Loucy (cell line): ENCODE measurements at regions not wholly inside any gene's neighbourhood (a gene's known extent, or its start where the extent isn't known, plus 50 kb on each side); places are given as distances from the start of the nearest gene placed in this dataset.

ENCODE experiments used
- H2AFZ ChIP-seq: fragments of 200-600 bp; sonication (generic); 2 replicates; pipeline ENCODE4 v1.6.0; 2016; ENCODE audit warnings: antibody characterized with exemption, mild to moderate bottlenecking, low read length, moderate library complexity
- H3F3A ChIP-seq: fragments of 200-600 bp; 2 replicates; pipeline ENCODE4 v1.6.0; 2016; ENCODE audit warnings: antibody characterized with exemption, low read depth, mild to moderate bottlenecking
- H3K27me3 ChIP-seq: fragments of 200-600 bp; sonication (generic); 2 replicates; pipeline ENCODE4 v1.6.1; 2014; ENCODE audit warnings: low read length, mild to moderate bottlenecking; ENCODE audit not compliant: insufficient read depth, poor library complexity, severe bottlenecking
- H3K36me3 ChIP-seq: fragments of 200-600 bp; sonication (generic); 2 replicates; pipeline ENCODE4 v1.6.1; 2016; ENCODE audit warnings: low read length; ENCODE audit not compliant: insufficient read depth
- H3K4me1 ChIP-seq: fragments of 200-600 bp; sonication (generic); 2 replicates; pipeline ENCODE4 v1.5.1; 2014; ENCODE audit warnings: low read length, mild to moderate bottlenecking; ENCODE audit not compliant: insufficient read depth, poor library complexity, severe bottlenecking
- H3K4me2 ChIP-seq: fragments of 200-600 bp; sonication (generic); 2 replicates; pipeline ENCODE4 v1.6.0; 2014; ENCODE audit warnings: antibody characterized with exemption, low read length, low read depth, mild to moderate bottlenecking; ENCODE audit not compliant: poor library complexity, severe bottlenecking
- H3K4me3 ChIP-seq: fragments of 200-600 bp; sonication (generic); 2 replicates; pipeline ENCODE4 v1.5.1; 2014; ENCODE audit warnings: low read length, mild to moderate bottlenecking, mixed read lengths; ENCODE audit not compliant: poor library complexity, severe bottlenecking
- H3K79me2 ChIP-seq: fragments of 200-600 bp; sonication (generic); 2 replicates; pipeline ENCODE4 v1.6.1; 2014; ENCODE audit warnings: low read length; ENCODE audit not compliant: insufficient read depth
- H3K9ac ChIP-seq: fragments of 200-600 bp; sonication (generic); 2 replicates; pipeline ENCODE4 v1.6.0; 2014; ENCODE audit warnings: mild to moderate bottlenecking, low read depth, low read length, moderate library complexity; ENCODE audit not compliant: poor library complexity, severe bottlenecking
- H3K9me2 ChIP-seq: fragments of 200-600 bp; sonication (generic); replicated peaks from 2 replicates; pipeline ENCODE4 v1.6.1; 2016; ENCODE audit warnings: low read depth, low read length, mixed read lengths
- H3K9me3 ChIP-seq: fragments of 200-600 bp; sonication (generic); 2 replicates; pipeline ENCODE4 v1.6.1; 2014; ENCODE audit warnings: mild to moderate bottlenecking, antibody characterized with exemption, low read length, low read depth; ENCODE audit not compliant: insufficient read depth
- H4K20me1 ChIP-seq: fragments of 200-600 bp; sonication (generic); 2 replicates; pipeline ENCODE4 v1.6.0; 2014; ENCODE audit warnings: antibody characterized with exemption, low read length, mild to moderate bottlenecking; ENCODE audit not compliant: insufficient read depth, poor library complexity, severe bottlenecking
- EZH2phosphoT487 ChIP-seq: fragments of 200-600 bp; IDR thresholded peaks from 2 replicates; pipeline ENCODE4 v1.6.1; 2018; ENCODE audit warnings: antibody characterized with exemption, mild to moderate bottlenecking, moderate library complexity, borderline replicate concordance
- TF ChIP-seq, protein P1 (sequence below): fragments of 200-600 bp; sonication (generic); conservative IDR thresholded peaks from 2 replicates; pipeline ENCODE4 v1.5.1; 2014; ENCODE audit warnings: mild to moderate bottlenecking, antibody characterized with exemption, low read length

DNA sequence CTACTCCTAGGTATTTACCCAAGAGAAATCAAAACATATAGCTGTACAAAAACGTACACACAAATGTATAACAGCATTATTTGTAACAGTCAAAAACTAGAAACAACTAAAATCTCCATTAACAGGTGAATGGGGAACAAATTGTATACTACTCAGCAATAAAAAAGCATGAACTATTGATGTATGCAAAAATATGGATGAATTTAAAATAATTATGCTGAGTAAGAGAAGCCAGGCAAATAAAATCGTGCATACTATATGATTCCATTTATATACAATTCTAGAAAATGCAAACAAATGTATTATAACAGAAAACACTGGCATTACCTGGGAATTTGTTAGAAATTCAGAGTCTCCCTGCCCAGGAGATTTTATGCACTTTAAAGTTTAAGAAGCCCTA lies 150.1 kb downstream of the GDAP2 start:
- Histone ChIP-seq H3K9ac (no peak overlapping the region), H3K79me2 (no peaks in the 10 kb centered on the region), H3K4me1 (no peaks in the 10 kb centered on the region), H3K9me3 (no peaks in the 10 kb centered on the region), H3K9me2 (no peaks in the 10 kb centered on the region; the same call in 1 of the 2 replicates), H2AFZ (no peak overlapping the region), H3K4me3 (no peak overlapping the region), H3K4me2 (no peak overlapping the region), H4K20me1 (no peaks in the 10 kb centered on the region), H3F3A (no peaks in the 10 kb centered on the region), H3K27me3 (no peaks in the 10 kb centered on the region), H3K36me3 (no peaks in the 10 kb centered on the region)
- TF ChIP-seq, protein P1, sequence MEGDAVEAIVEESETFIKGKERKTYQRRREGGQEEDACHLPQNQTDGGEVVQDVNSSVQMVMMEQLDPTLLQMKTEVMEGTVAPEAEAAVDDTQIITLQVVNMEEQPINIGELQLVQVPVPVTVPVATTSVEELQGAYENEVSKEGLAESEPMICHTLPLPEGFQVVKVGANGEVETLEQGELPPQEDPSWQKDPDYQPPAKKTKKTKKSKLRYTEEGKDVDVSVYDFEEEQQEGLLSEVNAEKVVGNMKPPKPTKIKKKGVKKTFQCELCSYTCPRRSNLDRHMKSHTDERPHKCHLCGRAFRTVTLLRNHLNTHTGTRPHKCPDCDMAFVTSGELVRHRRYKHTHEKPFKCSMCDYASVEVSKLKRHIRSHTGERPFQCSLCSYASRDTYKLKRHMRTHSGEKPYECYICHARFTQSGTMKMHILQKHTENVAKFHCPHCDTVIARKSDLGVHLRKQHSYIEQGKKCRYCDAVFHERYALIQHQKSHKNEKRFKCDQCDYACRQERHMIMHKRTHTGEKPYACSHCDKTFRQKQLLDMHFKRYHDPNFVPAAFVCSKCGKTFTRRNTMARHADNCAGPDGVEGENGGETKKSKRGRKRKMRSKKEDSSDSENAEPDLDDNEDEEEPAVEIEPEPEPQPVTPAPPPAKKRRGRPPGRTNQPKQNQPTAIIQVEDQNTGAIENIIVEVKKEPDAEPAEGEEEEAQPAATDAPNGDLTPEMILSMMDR = no peak
- no peak for TF ChIP-seq EZH2phosphoT487

DNA sequence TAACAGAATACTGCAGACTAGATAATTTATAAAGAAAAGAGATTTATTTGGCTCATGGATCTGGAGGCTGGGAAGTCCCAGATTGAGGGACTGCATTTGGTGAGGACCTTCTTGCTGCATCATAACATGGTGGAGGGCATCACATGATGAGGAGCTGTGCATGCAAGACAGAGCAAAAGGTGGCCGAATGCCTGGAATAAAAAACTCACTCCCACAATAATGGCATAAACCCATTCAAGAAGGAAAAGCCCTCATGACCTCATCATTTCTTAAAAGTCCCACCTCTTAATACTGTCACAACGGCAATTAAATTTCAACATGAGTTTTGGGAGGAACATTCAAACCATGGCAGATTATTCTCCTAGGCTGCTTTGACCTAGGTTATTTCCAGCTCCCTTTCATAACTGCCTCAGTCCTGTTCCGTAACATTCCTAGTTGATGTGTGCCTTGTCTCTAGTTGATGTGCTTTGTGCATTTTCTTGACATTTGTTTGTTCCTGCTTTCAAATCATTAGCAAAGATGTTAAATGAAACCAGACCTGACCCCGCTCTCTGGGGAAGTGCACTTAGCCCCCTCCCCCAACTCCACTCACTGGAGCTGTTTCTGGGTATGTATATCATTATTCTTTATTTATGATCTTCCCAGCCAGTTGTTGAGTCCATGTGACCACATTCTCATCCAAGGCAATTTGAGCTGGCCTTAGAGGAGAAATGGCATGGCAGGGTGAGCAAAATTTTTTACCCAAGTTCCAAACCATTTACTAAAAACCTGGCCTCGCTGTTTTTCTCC lies 148.5 kb downstream of the GDAP2 start:
- no peak overlapping the region for H3K9ac ChIP-seq
- no peak overlapping the region for H3K4me2 ChIP-seq
- TF ChIP-seq, protein P1 = no peak
- no peak for TF ChIP-seq EZH2phosphoT487
- no peaks in the 10 kb centered on the region for H3K9me2 ChIP-seq
- no peaks in the 10 kb centered on the region for H3K79me2 ChIP-seq
- H3F3A ChIP-seq = no peaks in the 10 kb centered on the region
- no peaks in the 10 kb centered on the region for H3K4me1 ChIP-seq
- H4K20me1 ChIP-seq = no peaks in the 10 kb centered on the region
- no peaks in the 10 kb centered on the region for H3K36me3 ChIP-seq
- no peak overlapping the region for H3K4me3 ChIP-seq
- no peak overlapping the region for H2AFZ ChIP-seq
- H3K9me3 ChIP-seq = no peaks in the 10 kb centered on the region
- no peaks in the 10 kb centered on the region for H3K27me3 ChIP-seq

DNA sequence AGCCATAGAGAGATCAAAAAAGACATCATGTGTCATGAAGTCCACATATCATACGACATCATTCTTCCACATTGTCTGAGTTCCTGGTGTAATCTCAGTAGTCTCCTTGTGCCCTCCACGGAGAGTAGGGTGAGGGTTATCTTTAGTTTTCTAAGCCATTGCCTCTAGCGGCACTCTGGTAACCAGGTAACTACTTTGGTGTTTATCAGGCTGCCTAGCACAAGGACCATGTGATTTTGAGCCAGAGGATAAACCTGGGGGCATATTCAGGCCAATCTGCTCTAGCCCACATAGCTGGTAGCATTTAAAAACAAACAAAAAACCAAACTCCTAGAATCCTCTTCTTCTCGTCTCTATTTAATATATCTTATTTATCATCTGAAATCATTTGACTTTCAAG lies 147.4 kb downstream of the GDAP2 start:
- Histone ChIP-seq H3F3A (no peaks in the 10 kb centered on the region), H3K9ac (no peak overlapping the region), H3K4me1 (no peaks in the 10 kb centered on the region), H3K4me2 (no peak overlapping the region), H2AFZ (no peak overlapping the region), H3K9me2 (no peaks in the 10 kb centered on the region), H3K4me3 (no peak overlapping the region), H3K36me3 (no peaks in the 10 kb centered on the region), H3K27me3 (no peaks in the 10 kb centered on the region), H3K9me3 (no peaks in the 10 kb centered on the region), H3K79me2 (no peaks in the 10 kb centered on the region), H4K20me1 (no peaks in the 10 kb centered on the region)
- TF ChIP-seq, protein P1 = no peak
- no peak for TF ChIP-seq EZH2phosphoT487
